Jurkat, Clone E6-1 (cell line): ENCODE measurements at regions not wholly inside any gene's neighbourhood (a gene's known extent, or its start where the extent isn't known, plus 50 kb on each side); places are given as distances from the start of the nearest gene placed in this dataset.
"Not testable (repeated sequence)": the region's sequence is repeated elsewhere in the genome, so short reads cannot be mapped to it uniquely, and the experiment has no call there.

Experiments used
- DNase-seq: peaks from one replicate; pipeline ENCODE4 v3.0.0-alpha.2; 2011; ENCODE audit warnings: low read depth, low spot score
- H3K4me3 ChIP-seq: 2 replicates; pipeline ENCODE4 v1.5.1; 2011; ENCODE audit warnings: mild to moderate bottlenecking, low read length, control low read depth, moderate library complexity

GRCh38 chr9:7636838-7637467 lies 162.6 kb downstream of the DMAC1 start:
- no peak overlapping the region for H3K4me3 ChIP-seq
- no peak for DNase-seq

- no peak overlapping the region for H3K4me3 ChIP-seq
- no peak for DNase-seq
These were observed 163.3 kb downstream of the DMAC1 start for GRCh38 chr9:7636309-7636708.

DNA sequence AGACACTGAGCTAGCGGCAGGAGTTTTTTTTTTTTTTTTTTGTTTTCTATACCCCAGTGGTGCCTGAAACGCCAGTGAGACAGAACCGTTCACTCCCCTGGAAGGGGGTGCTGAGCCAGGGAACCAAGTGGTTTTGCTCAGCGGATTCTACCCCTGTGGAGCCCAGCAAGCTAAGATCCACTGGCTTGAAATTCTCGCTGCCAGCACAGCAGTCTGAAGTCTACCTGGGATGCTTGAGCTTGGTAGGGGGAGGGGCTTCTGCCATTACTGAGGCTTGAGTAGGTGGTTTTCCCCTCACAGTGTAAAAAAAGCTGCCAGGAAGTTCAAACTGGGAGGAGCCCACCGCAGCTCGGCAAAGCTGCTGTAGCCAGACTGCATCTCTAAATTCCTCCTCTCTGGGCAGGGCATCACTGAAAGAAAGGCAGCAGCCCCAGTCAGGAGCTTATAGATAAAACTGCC lies 173.0 kb downstream of the DMAC1 start:
- peak; percentile 44 for DNase-seq
- not testable (repeated sequence) for H3K4me3 ChIP-seq

- H3K4me3 ChIP-seq, result no peak overlapping the region
- DNase-seq, result no peak
These were observed 177.1 kb downstream of the DMAC1 start for GRCh38 chr9:7622481-7622880.

GRCh38 chr9:7615344-7615743 lies 184.2 kb downstream of the DMAC1 start:
- no peak overlapping the region for H3K4me3 ChIP-seq

GRCh38 chr9:7613931-7614330 lies 185.6 kb downstream of the DMAC1 start:
- H3K4me3 ChIP-seq, result no peak overlapping the region
- DNase-seq, result no peak

More at GRCh38 chr9:7615344-7615743, 184.2 kb downstream of the DMAC1 start:
- no peak for DNase-seq

GRCh38 chr9:7608261-7608660 lies 191.3 kb downstream of the DMAC1 start:
- H3K4me3 ChIP-seq, result no peak overlapping the region
- no peak for DNase-seq

- no peak for DNase-seq
- no peak overlapping the region for H3K4me3 ChIP-seq
These were observed 192.2 kb downstream of the DMAC1 start for GRCh38 chr9:7607421-7607820.

- DNase-seq, result no peak
- no peak overlapping the region for H3K4me3 ChIP-seq
These were observed 193.0 kb downstream of the DMAC1 start for GRCh38 chr9:7606591-7606990.

DNA sequence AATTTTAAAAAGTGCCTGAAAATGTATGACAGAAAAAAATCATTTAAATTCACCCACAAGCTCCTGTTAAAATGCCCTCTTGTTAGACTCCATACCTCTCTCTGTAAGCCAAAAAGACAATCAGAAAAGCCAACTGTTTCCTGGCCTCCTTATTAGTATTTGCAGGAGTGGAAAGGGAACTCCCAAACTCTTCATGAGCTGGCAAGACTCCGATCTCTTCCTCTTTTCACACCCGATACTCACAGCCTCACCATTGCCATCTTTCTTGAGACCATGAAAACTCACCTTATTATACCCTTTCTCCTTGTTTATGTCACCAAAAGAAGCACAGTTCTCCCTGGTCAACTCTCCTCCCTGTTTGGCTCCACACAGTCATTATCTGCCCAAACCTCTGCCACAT lies 197.8 kb downstream of the DMAC1 start:
- no peak for DNase-seq
- no peak overlapping the region for H3K4me3 ChIP-seq

DNA sequence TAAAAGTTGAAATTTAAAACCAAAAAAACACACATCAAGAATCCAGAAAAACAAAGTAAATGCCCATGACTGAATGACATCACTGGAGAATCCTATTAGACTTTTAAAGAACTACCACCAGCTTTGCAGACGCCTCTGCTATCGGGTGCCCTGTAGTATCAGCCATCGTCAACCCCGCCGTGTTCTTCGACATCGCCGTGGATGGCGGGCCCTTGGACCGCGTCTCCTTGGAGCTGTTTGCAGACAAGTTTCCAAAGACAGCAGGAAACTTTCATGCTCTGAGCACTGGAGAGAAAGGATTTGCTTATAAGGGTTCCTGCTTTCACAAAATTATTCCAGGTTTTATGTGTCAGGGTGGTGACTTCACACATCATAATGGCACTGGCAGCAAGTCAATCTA lies 201.9 kb downstream of the DMAC1 start:
- H3K4me3 ChIP-seq, result no peak overlapping the region
- no peak for DNase-seq

GRCh38 chr9:7592321-7593316 lies 207.0 kb downstream of the DMAC1 start:
- H3K4me3 ChIP-seq, result no peak overlapping the region
- DNase-seq, result no peak

DNA sequence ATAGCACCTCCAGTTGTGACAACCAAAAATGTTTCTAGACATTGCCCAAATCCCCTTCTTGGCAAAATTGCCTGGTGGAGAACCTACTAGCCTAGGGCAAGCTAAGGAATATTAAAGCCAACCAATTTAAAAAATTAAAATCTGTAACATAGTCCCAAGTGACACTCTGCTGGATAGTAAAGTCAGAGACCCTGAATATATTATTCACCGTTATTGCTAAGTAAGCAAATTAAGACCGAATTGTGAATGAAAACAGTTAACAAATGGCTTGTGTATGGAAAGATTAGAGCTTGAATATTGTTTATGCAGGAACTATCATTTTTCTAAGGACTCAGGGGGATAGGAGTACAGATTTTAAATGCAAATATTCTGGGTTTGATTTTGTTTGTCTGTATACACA lies 208.1 kb downstream of the DMAC1 start:
- no peak for DNase-seq
- H3K4me3 ChIP-seq, result no peak overlapping the region

GRCh38 chr9:7580568-7580967 lies 219.0 kb downstream of the DMAC1 start:
- no peak overlapping the region for H3K4me3 ChIP-seq
- no peak for DNase-seq

DNA sequence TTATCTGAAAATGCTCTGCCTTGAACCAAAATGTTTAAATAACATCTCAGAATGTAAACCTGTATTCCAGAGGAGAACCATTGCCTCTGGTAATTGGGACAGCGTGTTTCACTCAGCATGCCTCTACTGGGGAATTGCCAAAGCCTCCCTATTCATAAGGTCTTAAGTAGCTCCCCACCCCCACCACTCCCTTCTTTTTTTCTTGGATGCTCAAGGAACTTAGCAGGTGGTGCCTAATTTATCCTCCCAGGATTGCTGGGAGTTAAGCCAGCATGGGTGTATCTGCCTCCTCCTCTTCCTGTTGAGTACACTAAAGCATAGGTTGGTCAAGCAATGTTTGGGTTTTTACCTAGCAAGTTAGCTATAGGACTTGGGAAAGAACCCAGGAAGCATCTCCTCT lies 220.2 kb downstream of the DMAC1 start:
- H3K4me3 ChIP-seq, result no peak overlapping the region
- no peak for DNase-seq

- no peak overlapping the region for H3K4me3 ChIP-seq
- no peak for DNase-seq
These were observed 220.6 kb downstream of the DMAC1 start for GRCh38 chr9:7578951-7579350.

- DNase-seq, result peak; percentile 59
- H3K4me3 ChIP-seq, result no peak overlapping the region
These were observed 229.4 kb downstream of the DMAC1 start for GRCh38 chr9:7570107-7570720.

DNA sequence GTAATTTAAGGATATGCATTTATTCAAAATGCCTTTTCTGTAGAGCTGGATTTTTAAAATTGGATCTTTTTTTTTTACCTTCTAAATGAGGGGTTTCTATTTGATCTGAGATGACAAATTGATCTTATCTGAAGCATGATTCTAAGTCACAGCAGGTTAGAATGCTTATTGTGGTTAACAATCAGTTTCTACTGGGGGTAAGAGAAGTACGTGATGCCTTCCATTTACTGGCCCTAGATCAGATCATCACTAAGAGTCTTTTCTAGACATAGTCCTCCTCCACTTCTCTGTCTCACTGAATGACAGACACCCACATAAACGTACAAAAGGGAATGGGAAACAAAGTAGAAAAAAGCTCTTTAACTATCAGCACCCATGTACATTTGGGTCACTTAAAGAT lies 231.9 kb downstream of the DMAC1 start:
- DNase-seq, result no peak

DNA sequence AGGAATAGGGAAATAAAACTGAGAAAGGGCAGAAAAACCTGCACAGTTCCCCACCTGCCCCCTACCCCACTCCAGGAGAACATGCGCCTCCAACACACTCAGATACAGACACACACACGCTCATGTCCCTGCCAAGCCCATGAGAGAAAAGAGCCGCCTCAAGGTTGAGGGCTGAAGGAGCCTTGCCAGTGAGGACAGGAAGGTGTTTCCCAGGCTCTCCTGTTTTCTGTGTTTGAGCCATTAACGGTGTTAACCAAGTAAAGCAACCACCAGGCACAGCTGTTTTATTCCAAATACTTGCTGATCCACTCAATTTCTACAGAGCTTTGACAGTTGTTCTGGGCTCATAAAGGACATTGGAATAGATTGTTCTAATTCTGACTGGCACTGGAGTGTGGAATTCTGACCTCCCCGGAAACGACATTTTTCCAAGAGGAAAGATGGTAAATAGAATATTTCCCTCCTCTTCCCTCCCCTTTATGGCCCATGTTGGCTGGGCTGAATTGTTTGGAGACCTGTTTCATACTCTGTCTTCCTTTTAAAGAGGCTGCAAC lies 238.0 kb downstream of the DMAC1 start:
- DNase-seq, result no peak
- no peak overlapping the region for H3K4me3 ChIP-seq

More for the DNA sequence above, 231.9 kb downstream of the DMAC1 start:
- H3K4me3 ChIP-seq, result no peak overlapping the region
